Liver (tissue), 8 donors: ENCODE measurements at regions not wholly inside any gene's neighbourhood (a gene's known extent, or its start where the extent isn't known, plus 50 kb on each side); places are given as distances from the start of the nearest gene placed in this dataset.

Experiments used
- DNase-seq: peaks from one replicate; pipeline ENCODE4 v3.0.0-alpha.2; 2017; ENCODE audit warnings: low spot score
- H3K27ac ChIP-seq, 2 donors: one replicate each; pipeline ENCODE4 v1.7.0; 2013; ENCODE audit warnings: inconsistent platforms in 2 of 2, low read length in 2 of 2, control low read depth in 1 of 2, low read depth in 1 of 2, mild to moderate bottlenecking in 1 of 2
- H3K27me3 ChIP-seq, 4 donors: one replicate each; pipeline versions ENCODE4 v1.6.1 to v1.7.0; 2013; ENCODE audit warnings: low read length in 3 of 4, inconsistent platforms in 1 of 4, mild to moderate bottlenecking in 1 of 4, moderate library complexity in 1 of 4; ENCODE audit not compliant: control insufficient read depth in 4 of 4, insufficient read depth in 4 of 4
- H3K36me3 ChIP-seq, 4 donors: one replicate each; pipeline versions ENCODE4 v1.6.1 to v1.7.0; 2013; ENCODE audit warnings: low read length in 3 of 4, mild to moderate bottlenecking in 3 of 4, low read depth in 1 of 4, moderate library complexity in 1 of 4; ENCODE audit not compliant: control insufficient read depth in 4 of 4, insufficient read depth in 3 of 4
- H3K4me1 ChIP-seq, 4 donors: one replicate each; pipeline versions ENCODE4 v1.6.1 to v1.7.0; 2013; ENCODE audit warnings: low read length in 3 of 4, mild to moderate bottlenecking in 3 of 4, moderate library complexity in 1 of 4; ENCODE audit not compliant: control insufficient read depth in 4 of 4, insufficient read depth in 4 of 4
- H3K4me3 ChIP-seq, 3 donors: one replicate each; pipeline versions ENCODE4 v1.6.1 to v1.7.0; 2013; ENCODE audit warnings: low read length in 3 of 3, control low read depth in 1 of 3, low read depth in 1 of 3, mild to moderate bottlenecking in 1 of 3
- H3K9ac ChIP-seq, 2 donors: one replicate each; pipeline ENCODE4 v1.7.0; 2013; ENCODE audit warnings: low read length in 2 of 2, mild to moderate bottlenecking in 2 of 2, moderate library complexity in 2 of 2, control low read depth in 1 of 2, low read depth in 1 of 2
- H3K9me3 ChIP-seq, 4 donors: one replicate each; pipeline versions ENCODE4 v1.6.1 to v1.7.0; 2013; ENCODE audit warnings: low read length in 3 of 4; ENCODE audit not compliant: control insufficient read depth in 4 of 4
- EGR1 ChIP-seq, 2 donors: IDR thresholded peaks; 2 replicates each; pipeline ENCODE4 v1.6.1; 2016 to 2018; ENCODE audit warnings: antibody characterized with exemption in 2 of 2, low read depth in 2 of 2
- FOXA1 ChIP-seq: IDR thresholded peaks from 2 replicates; pipeline ENCODE4 v1.6.1; 2016; ENCODE audit warnings: antibody characterized with exemption
- FOXA2 ChIP-seq: IDR thresholded peaks from 2 replicates; pipeline ENCODE4 v1.6.1; 2016; ENCODE audit warnings: antibody characterized with exemption
- GABPA ChIP-seq, 2 donors: IDR thresholded peaks in 1 of 2; conservative IDR thresholded peaks in 1 of 2; 2 replicates each; pipeline ENCODE4 v1.6.1; 2016; ENCODE audit warnings: antibody characterized with exemption in 2 of 2, mild to moderate bottlenecking in 1 of 2, moderate library complexity in 1 of 2
- HNF4A ChIP-seq, 2 donors: conservative IDR thresholded peaks; 2 replicates each; pipeline ENCODE4 v1.6.1; 2016; ENCODE audit warnings: antibody characterized with exemption in 2 of 2, mild to moderate bottlenecking in 2 of 2
- HNF4G ChIP-seq: IDR thresholded peaks from 2 replicates; pipeline ENCODE4 v1.6.1; 2016; ENCODE audit warnings: antibody characterized with exemption
- JUND ChIP-seq, 2 donors: IDR thresholded peaks; 2 replicates each; pipeline ENCODE4 v1.6.1; 2016; ENCODE audit warnings: antibody characterized with exemption in 2 of 2
- NR2F2 ChIP-seq: IDR thresholded peaks from 2 replicates; pipeline ENCODE4 v1.6.1; 2016; ENCODE audit warnings: antibody characterized with exemption
- RAD21 ChIP-seq, 2 donors: IDR thresholded peaks; 2 replicates each; pipeline ENCODE4 v1.6.1; 2016; ENCODE audit warnings: antibody characterized with exemption in 2 of 2, mild to moderate bottlenecking in 2 of 2
- RXRA ChIP-seq, 2 donors: IDR thresholded peaks; 2 replicates each; pipeline ENCODE4 v1.6.1; 2017 to 2018; ENCODE audit warnings: antibody characterized with exemption in 2 of 2, mild to moderate bottlenecking in 1 of 2
- SP1 ChIP-seq: IDR thresholded peaks from 2 replicates; pipeline ENCODE4 v1.6.1; 2018; ENCODE audit warnings: antibody characterized with exemption, mild to moderate bottlenecking
- TAF1 ChIP-seq: conservative IDR thresholded peaks from 2 replicates; pipeline ENCODE4 v1.6.1; 2016; ENCODE audit warnings: antibody characterized with exemption, mild to moderate bottlenecking
- YY1 ChIP-seq: IDR thresholded peaks from 2 replicates; pipeline ENCODE4 v1.6.1; 2016; ENCODE audit warnings: antibody characterized with exemption, mild to moderate bottlenecking
- whole genome bisulfite sequencing: extraction: QIAGEN DNeasy Blood & Tissue Kit; methylation state at CpG from one replicate; pipeline ENCODE4 v1.1.7; 2013; 5-methylcytosine and 5-hydroxymethylcytosine counted together
- TF ChIP-seq, protein P1 (sequence below): IDR thresholded peaks from 2 replicates; pipeline ENCODE4 v1.6.1; 2016; ENCODE audit warnings: antibody characterized with exemption
- TF ChIP-seq, protein P2 (sequence below): IDR thresholded peaks from 2 replicates; pipeline ENCODE4 v1.6.1; 2016; ENCODE audit warnings: antibody characterized with exemption
- TF ChIP-seq, protein P3 (sequence below): IDR thresholded peaks from 2 replicates; pipeline ENCODE4 v1.6.1; 2016; ENCODE audit warnings: antibody characterized with exemption
- TF ChIP-seq, protein P4 (sequence below): fragments of 150-350 bp; IDR thresholded peaks from 2 replicates; pipeline ENCODE4 v1.5.1; 2017; ENCODE audit warnings: improper control_type of control experiment, low read depth, low read length; ENCODE audit not compliant: missing input control
- TF ChIP-seq, protein P5 (sequence below): IDR thresholded peaks from 2 replicates; pipeline ENCODE4 v1.6.1; 2016; ENCODE audit warnings: antibody characterized with exemption, mild to moderate bottlenecking
- donor health status: healthy.
- donor health status: healthy.
- donor health status: healthy.
- donor health status: healthy.
- donor health status: healthy.

DNA sequence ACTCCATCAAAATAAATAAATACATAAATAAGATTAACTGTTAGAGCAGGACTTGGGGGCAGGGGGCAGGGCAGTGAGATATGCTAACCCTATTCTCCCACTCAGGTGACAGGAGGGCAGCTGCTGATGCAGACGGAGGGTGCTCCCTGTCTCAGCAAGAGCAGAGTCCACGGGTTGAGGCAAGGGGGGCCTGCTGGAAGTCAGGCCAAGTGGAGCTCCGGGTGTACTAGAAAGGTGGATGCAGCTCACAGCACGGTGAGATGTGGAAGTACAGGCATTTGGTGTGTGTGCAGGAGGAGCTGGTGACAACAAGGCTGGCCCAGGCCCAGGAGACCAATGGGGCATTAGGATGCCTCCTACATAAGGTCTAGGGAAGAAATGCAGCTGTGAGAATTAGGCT, 467.3 kb upstream of the B3GAT1 start:
- Histone ChIP-seq H3K4me1 (no peaks in the 10 kb centered on the region), H3K4me3 (no peak overlapping the region), H3K36me3 (no peaks in the 10 kb centered on the region), H3K9ac (no peak overlapping the region), H3K9me3 (no peaks in the 10 kb centered on the region), H3K27me3 (peaks cover 0 to 3% (median 0%) of the 10 kb centered on the region in 4 donors), H3K27ac (no peak overlapping the region)
- DNase-seq = no peak
- 48% methylated on average over 4 of the region's 4 CpGs for WGBS
- TF ChIP-seq EGR1 (IDR thresholded peaks at IDR 0.05; ENCODE audit: low read depth in 2 of 2) = no peak
- TF ChIP-seq, protein P1, sequence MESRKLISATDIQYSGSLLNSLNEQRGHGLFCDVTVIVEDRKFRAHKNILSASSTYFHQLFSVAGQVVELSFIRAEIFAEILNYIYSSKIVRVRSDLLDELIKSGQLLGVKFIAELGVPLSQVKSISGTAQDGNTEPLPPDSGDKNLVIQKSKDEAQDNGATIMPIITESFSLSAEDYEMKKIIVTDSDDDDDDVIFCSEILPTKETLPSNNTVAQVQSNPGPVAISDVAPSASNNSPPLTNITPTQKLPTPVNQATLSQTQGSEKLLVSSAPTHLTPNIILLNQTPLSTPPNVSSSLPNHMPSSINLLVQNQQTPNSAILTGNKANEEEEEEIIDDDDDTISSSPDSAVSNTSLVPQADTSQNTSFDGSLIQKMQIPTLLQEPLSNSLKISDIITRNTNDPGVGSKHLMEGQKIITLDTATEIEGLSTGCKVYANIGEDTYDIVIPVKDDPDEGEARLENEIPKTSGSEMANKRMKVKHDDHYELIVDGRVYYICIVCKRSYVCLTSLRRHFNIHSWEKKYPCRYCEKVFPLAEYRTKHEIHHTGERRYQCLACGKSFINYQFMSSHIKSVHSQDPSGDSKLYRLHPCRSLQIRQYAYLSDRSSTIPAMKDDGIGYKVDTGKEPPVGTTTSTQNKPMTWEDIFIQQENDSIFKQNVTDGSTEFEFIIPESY = no peak
- no peak for TF ChIP-seq FOXA1
- TF ChIP-seq, protein P2, sequence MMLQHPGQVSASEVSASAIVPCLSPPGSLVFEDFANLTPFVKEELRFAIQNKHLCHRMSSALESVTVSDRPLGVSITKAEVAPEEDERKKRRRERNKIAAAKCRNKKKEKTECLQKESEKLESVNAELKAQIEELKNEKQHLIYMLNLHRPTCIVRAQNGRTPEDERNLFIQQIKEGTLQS = no peak
- TF ChIP-seq, protein P3, sequence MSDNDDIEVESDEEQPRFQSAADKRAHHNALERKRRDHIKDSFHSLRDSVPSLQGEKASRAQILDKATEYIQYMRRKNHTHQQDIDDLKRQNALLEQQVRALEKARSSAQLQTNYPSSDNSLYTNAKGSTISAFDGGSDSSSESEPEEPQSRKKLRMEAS = no peak
- TF ChIP-seq, protein P4, sequence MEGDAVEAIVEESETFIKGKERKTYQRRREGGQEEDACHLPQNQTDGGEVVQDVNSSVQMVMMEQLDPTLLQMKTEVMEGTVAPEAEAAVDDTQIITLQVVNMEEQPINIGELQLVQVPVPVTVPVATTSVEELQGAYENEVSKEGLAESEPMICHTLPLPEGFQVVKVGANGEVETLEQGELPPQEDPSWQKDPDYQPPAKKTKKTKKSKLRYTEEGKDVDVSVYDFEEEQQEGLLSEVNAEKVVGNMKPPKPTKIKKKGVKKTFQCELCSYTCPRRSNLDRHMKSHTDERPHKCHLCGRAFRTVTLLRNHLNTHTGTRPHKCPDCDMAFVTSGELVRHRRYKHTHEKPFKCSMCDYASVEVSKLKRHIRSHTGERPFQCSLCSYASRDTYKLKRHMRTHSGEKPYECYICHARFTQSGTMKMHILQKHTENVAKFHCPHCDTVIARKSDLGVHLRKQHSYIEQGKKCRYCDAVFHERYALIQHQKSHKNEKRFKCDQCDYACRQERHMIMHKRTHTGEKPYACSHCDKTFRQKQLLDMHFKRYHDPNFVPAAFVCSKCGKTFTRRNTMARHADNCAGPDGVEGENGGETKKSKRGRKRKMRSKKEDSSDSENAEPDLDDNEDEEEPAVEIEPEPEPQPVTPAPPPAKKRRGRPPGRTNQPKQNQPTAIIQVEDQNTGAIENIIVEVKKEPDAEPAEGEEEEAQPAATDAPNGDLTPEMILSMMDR = no peak
- TF ChIP-seq YY1 = no peak
- TF ChIP-seq HNF4G = no peak
- no peak for TF ChIP-seq NR2F2
- no peak for TF ChIP-seq JUND (IDR thresholded peaks at IDR 0.05)
- TF ChIP-seq TAF1 = no peak
- TF ChIP-seq RAD21 (IDR thresholded peaks at IDR 0.05) = no peak
- no peak for TF ChIP-seq RXRA (IDR thresholded peaks at IDR 0.05)
- no peak for TF ChIP-seq SP1
- no peak for TF ChIP-seq HNF4A (conservative IDR thresholded peaks at IDR 0.05)
- TF ChIP-seq, protein P5, sequence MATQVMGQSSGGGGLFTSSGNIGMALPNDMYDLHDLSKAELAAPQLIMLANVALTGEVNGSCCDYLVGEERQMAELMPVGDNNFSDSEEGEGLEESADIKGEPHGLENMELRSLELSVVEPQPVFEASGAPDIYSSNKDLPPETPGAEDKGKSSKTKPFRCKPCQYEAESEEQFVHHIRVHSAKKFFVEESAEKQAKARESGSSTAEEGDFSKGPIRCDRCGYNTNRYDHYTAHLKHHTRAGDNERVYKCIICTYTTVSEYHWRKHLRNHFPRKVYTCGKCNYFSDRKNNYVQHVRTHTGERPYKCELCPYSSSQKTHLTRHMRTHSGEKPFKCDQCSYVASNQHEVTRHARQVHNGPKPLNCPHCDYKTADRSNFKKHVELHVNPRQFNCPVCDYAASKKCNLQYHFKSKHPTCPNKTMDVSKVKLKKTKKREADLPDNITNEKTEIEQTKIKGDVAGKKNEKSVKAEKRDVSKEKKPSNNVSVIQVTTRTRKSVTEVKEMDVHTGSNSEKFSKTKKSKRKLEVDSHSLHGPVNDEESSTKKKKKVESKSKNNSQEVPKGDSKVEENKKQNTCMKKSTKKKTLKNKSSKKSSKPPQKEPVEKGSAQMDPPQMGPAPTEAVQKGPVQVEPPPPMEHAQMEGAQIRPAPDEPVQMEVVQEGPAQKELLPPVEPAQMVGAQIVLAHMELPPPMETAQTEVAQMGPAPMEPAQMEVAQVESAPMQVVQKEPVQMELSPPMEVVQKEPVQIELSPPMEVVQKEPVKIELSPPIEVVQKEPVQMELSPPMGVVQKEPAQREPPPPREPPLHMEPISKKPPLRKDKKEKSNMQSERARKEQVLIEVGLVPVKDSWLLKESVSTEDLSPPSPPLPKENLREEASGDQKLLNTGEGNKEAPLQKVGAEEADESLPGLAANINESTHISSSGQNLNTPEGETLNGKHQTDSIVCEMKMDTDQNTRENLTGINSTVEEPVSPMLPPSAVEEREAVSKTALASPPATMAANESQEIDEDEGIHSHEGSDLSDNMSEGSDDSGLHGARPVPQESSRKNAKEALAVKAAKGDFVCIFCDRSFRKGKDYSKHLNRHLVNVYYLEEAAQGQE = no peak
- no peak for TF ChIP-seq GABPA (IDR thresholded peaks at IDR 0.05 in 1 of 2, conservative IDR thresholded peaks at IDR 0.05 in 1 of 2)
- TF ChIP-seq FOXA2 = no peak
